ENCODE measurements at regions not wholly inside any gene's neighbourhood (a gene's known extent, or its start where the extent isn't known, plus 50 kb on each side); places are given as distances from the start of the nearest gene placed in this dataset.

- no peaks in the 10 kb centered on the region for H3K27me3 ChIP-seq (ENCODE audit: low read length)
- CTCF ChIA-PET, result no interaction called here
- no peaks in the 10 kb centered on the region for H3K9me2 ChIP-seq (replicated peaks; ENCODE audit: low read length)
- no peaks in the 10 kb centered on the region for H3K79me2 ChIP-seq (ENCODE audit: low read length)
- H4K20me1 ChIP-seq (ENCODE audit: low read length), result no peaks in the 10 kb centered on the region
- no peak overlapping the region for H3K4me3 ChIP-seq (ENCODE audit: low read length)
- no peak for DNase-seq
- POLR2A ChIA-PET (ENCODE audit: unreplicated experiment), result no interaction called here
- intact Hi-C loops (cut with micrococcal nuclease), result no loop called here
- no peaks in the 10 kb centered on the region for H3K4me1 ChIP-seq (ENCODE audit: insufficient read depth, low read length)
- TF ChIP-seq EZH2 (IDR thresholded peaks at IDR 0.05; ENCODE audit: low read length, unreplicated experiment), result no peak
- TF ChIP-seq EZH2phosphoT487 (IDR thresholded peaks at IDR 0.05; ENCODE audit: borderline replicate concordance, low read length), result no peak
- TF ChIP-seq CTCF (conservative IDR thresholded peaks at IDR 0.05; ENCODE audit: low read depth, low read length), result no peak
- no peaks in the 10 kb centered on the region for H3K9me3 ChIP-seq (ENCODE audit: low read length)
- no peaks in the 10 kb centered on the region for H3F3A ChIP-seq (ENCODE audit: low read length, unreplicated experiment)
- H2AFZ ChIP-seq (ENCODE audit: low read length), result no peak overlapping the region
- H3K27ac ChIP-seq (ENCODE audit: low read length), result no peak overlapping the region
- ATAC-seq, result no peak
- H3K4me2 ChIP-seq (ENCODE audit: low read length), result no peak overlapping the region
- no TSS peak for BruUV-seq (replicated peaks)
- no peaks in the 10 kb centered on the region for H3K36me3 ChIP-seq (ENCODE audit: low read depth, low read length)
- H3K9ac ChIP-seq (ENCODE audit: low read length), result no peak overlapping the region
Measured at GRCh38 chr13:59300355-59301173, 863.2 kb downstream of the DIAPH3 start.

GRCh38 chr13:59301174-59301567, 862.6 kb downstream of the DIAPH3 start:
- Histone ChIP-seq H3K27me3 (ENCODE audit: low read length) (no peaks in the 10 kb centered on the region), H3K4me2 (ENCODE audit: low read length) (no peak overlapping the region), H3K27ac (ENCODE audit: low read length) (no peak overlapping the region), H3K4me1 (ENCODE audit: insufficient read depth, low read length) (no peaks in the 10 kb centered on the region), H3K79me2 (ENCODE audit: low read length) (no peaks in the 10 kb centered on the region), H4K20me1 (ENCODE audit: low read length) (no peaks in the 10 kb centered on the region), H3K9me2 (replicated peaks; ENCODE audit: low read length) (no peaks in the 10 kb centered on the region), H2AFZ (ENCODE audit: low read length) (no peak overlapping the region), H3F3A (ENCODE audit: low read length, unreplicated experiment) (no peaks in the 10 kb centered on the region), H3K36me3 (ENCODE audit: low read depth, low read length) (no peaks in the 10 kb centered on the region), H3K9ac (ENCODE audit: low read length) (no peak overlapping the region), H3K9me3 (ENCODE audit: low read length) (no peaks in the 10 kb centered on the region), H3K4me3 (ENCODE audit: low read length) (no peak overlapping the region)
- DNase-seq (no peak), ATAC-seq (no peak)
- no TSS peak for BruUV-seq (replicated peaks)
- intact Hi-C loops (cut with micrococcal nuclease), result no loop called here
- POLR2A ChIA-PET (ENCODE audit: unreplicated experiment), result no interaction called here
- CTCF ChIA-PET, result no interaction called here
- TF ChIP-seq EZH2 (IDR thresholded peaks at IDR 0.05; ENCODE audit: low read length, unreplicated experiment) (no peak), CTCF (conservative IDR thresholded peaks at IDR 0.05; ENCODE audit: low read depth, low read length) (no peak), EZH2phosphoT487 (IDR thresholded peaks at IDR 0.05; ENCODE audit: borderline replicate concordance, low read length) (no peak)

GRCh38 chr13:59303433-59303832, 860.3 kb downstream of the DIAPH3 start:
- POLR2A ChIA-PET (ENCODE audit: unreplicated experiment), result no interaction called here
- ATAC-seq, result no peak
- no peaks in the 10 kb centered on the region for H3K36me3 ChIP-seq (ENCODE audit: low read depth, low read length)
- no peaks in the 10 kb centered on the region for H3K9me2 ChIP-seq (replicated peaks; ENCODE audit: low read length)
- no peak overlapping the region for H3K27ac ChIP-seq (ENCODE audit: low read length)
- no peaks in the 10 kb centered on the region for H3K27me3 ChIP-seq (ENCODE audit: low read length)
- H3K9ac ChIP-seq (ENCODE audit: low read length), result no peak overlapping the region
- H3K9me3 ChIP-seq (ENCODE audit: low read length), result no peaks in the 10 kb centered on the region
- H4K20me1 ChIP-seq (ENCODE audit: low read length), result no peaks in the 10 kb centered on the region
- H2AFZ ChIP-seq (ENCODE audit: low read length), result no peak overlapping the region
- H3K79me2 ChIP-seq (ENCODE audit: low read length), result no peaks in the 10 kb centered on the region
- DNase-seq, result no peak
- no peaks in the 10 kb centered on the region for H3K4me1 ChIP-seq (ENCODE audit: insufficient read depth, low read length)
- no TSS peak for BruUV-seq (replicated peaks)
- no peaks in the 10 kb centered on the region for H3F3A ChIP-seq (ENCODE audit: low read length, unreplicated experiment)
- intact Hi-C loops (cut with micrococcal nuclease), result no loop called here
- TF ChIP-seq CTCF (conservative IDR thresholded peaks at IDR 0.05; ENCODE audit: low read depth, low read length), result no peak
- TF ChIP-seq EZH2phosphoT487 (IDR thresholded peaks at IDR 0.05; ENCODE audit: borderline replicate concordance, low read length), result no peak
- TF ChIP-seq EZH2 (IDR thresholded peaks at IDR 0.05; ENCODE audit: low read length, unreplicated experiment), result no peak
- no peak overlapping the region for H3K4me3 ChIP-seq (ENCODE audit: low read length)
- CTCF ChIA-PET, result no interaction called here
- no peak overlapping the region for H3K4me2 ChIP-seq (ENCODE audit: low read length)
